ENCODE measurements at regions not wholly inside any gene's neighbourhood (a gene's known extent, or its start where the extent isn't known, plus 50 kb on each side); places are given as distances from the start of the nearest gene placed in this dataset.

DNA sequence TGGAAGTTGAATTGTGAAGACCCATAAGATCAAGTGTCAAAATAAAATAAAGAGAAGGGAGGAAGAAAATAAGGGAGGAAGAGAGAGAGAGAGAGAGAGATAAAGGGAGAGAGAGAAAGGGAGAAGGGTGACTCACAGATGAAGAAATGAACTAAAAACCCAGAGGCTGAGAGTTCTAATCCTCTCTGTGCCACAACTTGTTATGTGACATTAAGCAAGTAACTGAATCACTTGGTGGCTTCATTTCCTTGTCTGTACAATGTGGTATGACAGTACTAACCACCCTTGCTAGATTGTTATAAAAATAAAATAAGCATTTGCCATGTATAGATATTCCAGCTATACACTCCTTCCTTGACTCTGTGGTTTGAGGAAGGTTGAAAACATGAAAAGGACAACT is 189.0 kb upstream of the FRMD6 start:
- DNase-seq (ENCODE audit: low read depth in 2 of 2), result no peak
- TF ChIP-seq EZH2 (IDR thresholded peaks at IDR 0.05; ENCODE audit: low read length, missing control alignments), result no peak
- TF ChIP-seq, protein P1, sequence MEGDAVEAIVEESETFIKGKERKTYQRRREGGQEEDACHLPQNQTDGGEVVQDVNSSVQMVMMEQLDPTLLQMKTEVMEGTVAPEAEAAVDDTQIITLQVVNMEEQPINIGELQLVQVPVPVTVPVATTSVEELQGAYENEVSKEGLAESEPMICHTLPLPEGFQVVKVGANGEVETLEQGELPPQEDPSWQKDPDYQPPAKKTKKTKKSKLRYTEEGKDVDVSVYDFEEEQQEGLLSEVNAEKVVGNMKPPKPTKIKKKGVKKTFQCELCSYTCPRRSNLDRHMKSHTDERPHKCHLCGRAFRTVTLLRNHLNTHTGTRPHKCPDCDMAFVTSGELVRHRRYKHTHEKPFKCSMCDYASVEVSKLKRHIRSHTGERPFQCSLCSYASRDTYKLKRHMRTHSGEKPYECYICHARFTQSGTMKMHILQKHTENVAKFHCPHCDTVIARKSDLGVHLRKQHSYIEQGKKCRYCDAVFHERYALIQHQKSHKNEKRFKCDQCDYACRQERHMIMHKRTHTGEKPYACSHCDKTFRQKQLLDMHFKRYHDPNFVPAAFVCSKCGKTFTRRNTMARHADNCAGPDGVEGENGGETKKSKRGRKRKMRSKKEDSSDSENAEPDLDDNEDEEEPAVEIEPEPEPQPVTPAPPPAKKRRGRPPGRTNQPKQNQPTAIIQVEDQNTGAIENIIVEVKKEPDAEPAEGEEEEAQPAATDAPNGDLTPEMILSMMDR (conservative IDR thresholded peaks at IDR 0.05 in 1 of 2, IDR thresholded peaks at IDR 0.05 in 1 of 2; ENCODE audit: low read depth in 1 of 2, low read length in 2 of 2), result no peak
- Histone ChIP-seq H3K27me3 (ENCODE audit: control insufficient read depth, insufficient read depth, low read length) (no peaks in the 10 kb centered on the region), H3K4me1 (ENCODE audit: control insufficient read depth, extremely low read depth, insufficient read depth, low read length) (peaks cover 6% of the 10 kb centered on the region), H3K27ac (ENCODE audit: insufficient read depth, low read length) (no peak overlapping the region), H3K9ac (ENCODE audit: insufficient read depth, low read length) (no peak overlapping the region), H4K20me1 (ENCODE audit: control insufficient read depth, extremely low read depth, insufficient read depth, low read length) (no peaks in the 10 kb centered on the region), H3K9me3 (ENCODE audit: control insufficient read depth, insufficient read depth, low read depth, low read length) (no peaks in the 10 kb centered on the region), H3K4me3 (replicated peaks in 1 of 4; ENCODE audit: control extremely low read depth in 1 of 4, insufficient read depth in 1 of 4, low read depth in 3 of 4, low read length in 4 of 4) (no peak overlapping the region), H3K36me3 (ENCODE audit: control insufficient read depth, insufficient read depth, low read length) (no peaks in the 10 kb centered on the region), H3K4me2 (ENCODE audit: extremely low read depth, insufficient read depth, low read length) (no peak overlapping the region), H3K79me2 (ENCODE audit: control insufficient read depth, insufficient read depth, low read length) (no peaks in the 10 kb centered on the region), H2AFZ (ENCODE audit: low read length) (no peak overlapping the region)

DNA sequence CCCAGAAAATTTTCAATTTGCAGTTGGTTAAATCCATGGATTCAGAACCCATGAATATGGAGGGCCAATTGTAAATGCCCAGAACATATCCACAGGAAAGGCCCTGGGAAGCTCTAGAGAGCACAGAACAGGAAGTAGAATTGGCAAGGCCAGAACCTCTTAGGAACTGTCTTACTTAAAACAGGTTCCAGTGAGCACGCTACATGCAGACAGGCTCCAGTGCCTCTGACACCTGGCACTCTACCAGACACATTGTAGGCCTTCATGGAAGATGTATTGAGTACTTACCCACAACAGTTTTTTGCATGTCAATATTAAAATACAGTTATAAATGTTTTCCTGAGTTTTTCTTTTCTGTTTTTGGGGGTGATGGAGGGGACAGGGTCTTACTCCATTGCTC is 188.2 kb upstream of the FRMD6 start:
- Histone ChIP-seq H3K9me3 (ENCODE audit: control insufficient read depth, insufficient read depth, low read depth, low read length) (no peaks in the 10 kb centered on the region), H3K9ac (ENCODE audit: insufficient read depth, low read length) (no peak overlapping the region), H3K27me3 (ENCODE audit: control insufficient read depth, insufficient read depth, low read length) (no peaks in the 10 kb centered on the region), H4K20me1 (ENCODE audit: control insufficient read depth, extremely low read depth, insufficient read depth, low read length) (no peaks in the 10 kb centered on the region), H3K4me3 (replicated peaks in 1 of 4; ENCODE audit: control extremely low read depth in 1 of 4, insufficient read depth in 1 of 4, low read depth in 3 of 4, low read length in 4 of 4) (no peak overlapping the region), H3K79me2 (ENCODE audit: control insufficient read depth, insufficient read depth, low read length) (no peaks in the 10 kb centered on the region), H3K4me1 (ENCODE audit: control insufficient read depth, extremely low read depth, insufficient read depth, low read length) (peaks cover 4% of the 10 kb centered on the region), H3K4me2 (ENCODE audit: extremely low read depth, insufficient read depth, low read length) (no peak overlapping the region), H3K27ac (ENCODE audit: insufficient read depth, low read length) (no peak overlapping the region), H3K36me3 (ENCODE audit: control insufficient read depth, insufficient read depth, low read length) (no peaks in the 10 kb centered on the region), H2AFZ (ENCODE audit: low read length) (no peak overlapping the region)
- no peak for DNase-seq (ENCODE audit: low read depth in 2 of 2)
- no peak for TF ChIP-seq EZH2 (IDR thresholded peaks at IDR 0.05; ENCODE audit: low read length, missing control alignments)
- TF ChIP-seq, protein P1 (conservative IDR thresholded peaks at IDR 0.05 in 1 of 2, IDR thresholded peaks at IDR 0.05 in 1 of 2; ENCODE audit: low read depth in 1 of 2, low read length in 2 of 2), result no peak

DNA sequence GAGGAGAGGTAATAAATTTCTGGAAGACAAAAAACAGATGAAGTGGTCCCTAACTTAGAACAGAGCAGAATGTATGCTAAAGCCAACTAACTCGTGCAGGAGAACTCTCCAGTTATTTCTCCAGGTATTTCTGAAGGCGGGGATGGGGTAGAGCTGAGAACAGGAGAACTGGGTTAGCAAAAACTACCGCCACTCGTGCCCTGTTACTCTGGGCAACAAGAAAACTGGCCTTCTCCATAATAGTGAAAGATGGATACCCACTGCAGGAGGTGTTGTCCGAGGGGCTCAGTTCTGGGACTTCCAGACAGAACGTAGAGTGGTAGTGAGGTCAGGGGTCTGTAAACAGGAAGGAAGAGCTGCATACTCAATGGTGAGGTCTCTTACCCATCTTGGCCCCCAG is 187.3 kb upstream of the FRMD6 start:
- H3K36me3 ChIP-seq (ENCODE audit: control insufficient read depth, insufficient read depth, low read length), result no peaks in the 10 kb centered on the region
- no peaks in the 10 kb centered on the region for H3K79me2 ChIP-seq (ENCODE audit: control insufficient read depth, insufficient read depth, low read length)
- H3K9me3 ChIP-seq (ENCODE audit: control insufficient read depth, insufficient read depth, low read depth, low read length), result no peaks in the 10 kb centered on the region
- no peak for DNase-seq (ENCODE audit: low read depth in 2 of 2)
- TF ChIP-seq EZH2 (IDR thresholded peaks at IDR 0.05; ENCODE audit: low read length, missing control alignments), result no peak
- TF ChIP-seq, protein P1 (conservative IDR thresholded peaks at IDR 0.05 in 1 of 2, IDR thresholded peaks at IDR 0.05 in 1 of 2; ENCODE audit: low read depth in 1 of 2, low read length in 2 of 2), result no peak
- H3K9ac ChIP-seq (ENCODE audit: insufficient read depth, low read length), result no peak overlapping the region
- H3K4me3 ChIP-seq (replicated peaks in 1 of 4; ENCODE audit: control extremely low read depth in 1 of 4, insufficient read depth in 1 of 4, low read depth in 3 of 4, low read length in 4 of 4), result no peak overlapping the region
- no peak overlapping the region for H3K27ac ChIP-seq (ENCODE audit: insufficient read depth, low read length)
- H4K20me1 ChIP-seq (ENCODE audit: control insufficient read depth, extremely low read depth, insufficient read depth, low read length), result no peaks in the 10 kb centered on the region
- no peak overlapping the region for H2AFZ ChIP-seq (ENCODE audit: low read length)
- H3K4me1 ChIP-seq (ENCODE audit: control insufficient read depth, extremely low read depth, insufficient read depth, low read length), result peaks cover 2% of the 10 kb centered on the region
- H3K4me2 ChIP-seq (ENCODE audit: extremely low read depth, insufficient read depth, low read length), result no peak overlapping the region
- H3K27me3 ChIP-seq (ENCODE audit: control insufficient read depth, insufficient read depth, low read length), result no peaks in the 10 kb centered on the region

Data from fibroblast of lung (primary cell).